ENCODE measurements at regions not wholly inside any gene's neighbourhood (a gene's known extent, or its start where the extent isn't known, plus 50 kb on each side); places are given as distances from the start of the nearest gene placed in this dataset.

DNA sequence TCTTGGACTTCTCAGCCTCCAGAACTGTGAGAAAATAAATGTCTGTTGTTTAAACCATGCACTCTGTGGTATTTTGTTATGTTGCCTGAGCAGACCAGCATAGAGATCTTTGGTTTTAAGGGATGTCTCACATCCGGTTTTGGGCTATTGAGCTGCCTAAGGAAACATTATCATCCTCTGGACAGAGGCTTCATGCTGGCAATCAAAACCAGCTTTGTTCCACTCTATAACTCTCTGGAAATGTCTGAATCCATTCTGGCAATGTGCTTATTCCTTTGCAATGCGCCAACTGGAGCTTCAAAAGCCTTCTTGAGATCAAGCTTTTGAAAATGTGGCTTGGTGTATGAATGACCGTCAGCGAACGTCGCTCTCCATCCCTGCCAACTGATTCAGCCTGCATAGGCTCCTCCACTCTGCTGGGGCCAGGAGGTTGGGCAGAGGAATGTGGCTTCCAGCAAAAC, 183.6 kb upstream of the MGAT5 start:
- H3K9me3 ChIP-seq (ENCODE audit: low read depth, low read length) = no peaks in the 10 kb centered on the region
- TF ChIP-seq, protein P1, sequence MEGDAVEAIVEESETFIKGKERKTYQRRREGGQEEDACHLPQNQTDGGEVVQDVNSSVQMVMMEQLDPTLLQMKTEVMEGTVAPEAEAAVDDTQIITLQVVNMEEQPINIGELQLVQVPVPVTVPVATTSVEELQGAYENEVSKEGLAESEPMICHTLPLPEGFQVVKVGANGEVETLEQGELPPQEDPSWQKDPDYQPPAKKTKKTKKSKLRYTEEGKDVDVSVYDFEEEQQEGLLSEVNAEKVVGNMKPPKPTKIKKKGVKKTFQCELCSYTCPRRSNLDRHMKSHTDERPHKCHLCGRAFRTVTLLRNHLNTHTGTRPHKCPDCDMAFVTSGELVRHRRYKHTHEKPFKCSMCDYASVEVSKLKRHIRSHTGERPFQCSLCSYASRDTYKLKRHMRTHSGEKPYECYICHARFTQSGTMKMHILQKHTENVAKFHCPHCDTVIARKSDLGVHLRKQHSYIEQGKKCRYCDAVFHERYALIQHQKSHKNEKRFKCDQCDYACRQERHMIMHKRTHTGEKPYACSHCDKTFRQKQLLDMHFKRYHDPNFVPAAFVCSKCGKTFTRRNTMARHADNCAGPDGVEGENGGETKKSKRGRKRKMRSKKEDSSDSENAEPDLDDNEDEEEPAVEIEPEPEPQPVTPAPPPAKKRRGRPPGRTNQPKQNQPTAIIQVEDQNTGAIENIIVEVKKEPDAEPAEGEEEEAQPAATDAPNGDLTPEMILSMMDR (IDR thresholded peaks at IDR 0.05; ENCODE audit: extremely low read depth, low read depth, low read length) = no peak
- peaks cover 4% of the 10 kb centered on the region for H3K4me1 ChIP-seq (ENCODE audit: insufficient read depth, low read length)
- no peaks in the 10 kb centered on the region for H3K79me2 ChIP-seq (ENCODE audit: insufficient read depth, low read length)
- no peaks in the 10 kb centered on the region for H3K27me3 ChIP-seq (ENCODE audit: insufficient read depth, low read length)
- no peaks in the 10 kb centered on the region for H3K36me3 ChIP-seq (ENCODE audit: insufficient read depth, low read length)
- DNase-seq (ENCODE audit: insufficient read length, low spot score, missing footprints) = no peak
- H3K4me3 ChIP-seq (ENCODE audit: insufficient read depth, low read length) = no peak overlapping the region
- peak overlapping the region; percentile 2 for H3K27ac ChIP-seq (ENCODE audit: low read depth, low read length)
- H3K4me2 ChIP-seq (ENCODE audit: insufficient read depth, low read length) = peak overlapping the region; percentile 53
- no peaks in the 10 kb centered on the region for H4K20me1 ChIP-seq (ENCODE audit: insufficient read depth, low read length)
- H2AFZ ChIP-seq (ENCODE audit: low read length) = peak overlapping the region; percentile 50

DNA sequence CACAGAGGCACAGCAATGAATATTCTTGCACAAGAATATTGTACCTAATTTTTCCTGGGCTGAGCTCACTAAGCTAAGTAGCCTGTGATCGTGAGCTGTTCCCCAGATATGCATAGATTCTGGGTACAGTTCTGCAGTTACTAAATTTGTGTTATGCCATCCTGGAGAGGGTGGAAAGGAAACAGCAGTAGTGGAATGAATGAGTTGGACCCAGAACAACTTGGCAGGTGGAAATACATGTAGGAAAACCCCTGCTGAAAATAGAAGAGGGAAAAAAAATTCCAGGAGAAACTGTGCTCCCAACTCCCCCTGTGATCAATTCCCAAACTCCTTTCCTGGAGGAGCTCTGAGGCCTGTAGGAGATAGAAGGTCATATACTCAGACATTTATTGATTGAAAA, 181.5 kb upstream of the MGAT5 start:
- TF ChIP-seq, protein P1 (IDR thresholded peaks at IDR 0.05; ENCODE audit: extremely low read depth, low read depth, low read length) = no peak
- H2AFZ ChIP-seq (ENCODE audit: low read length) = no peak overlapping the region
- DNase-seq (ENCODE audit: insufficient read length, low spot score, missing footprints) = no peak
- no peaks in the 10 kb centered on the region for H3K79me2 ChIP-seq (ENCODE audit: insufficient read depth, low read length)
- no peaks in the 10 kb centered on the region for H3K36me3 ChIP-seq (ENCODE audit: insufficient read depth, low read length)
- no peak overlapping the region for H3K4me2 ChIP-seq (ENCODE audit: insufficient read depth, low read length)
- no peak overlapping the region for H3K27ac ChIP-seq (ENCODE audit: low read depth, low read length)
- H3K27me3 ChIP-seq (ENCODE audit: insufficient read depth, low read length) = no peaks in the 10 kb centered on the region
- H3K4me3 ChIP-seq (ENCODE audit: insufficient read depth, low read length) = no peak overlapping the region
- peaks cover 4% of the 10 kb centered on the region for H3K4me1 ChIP-seq (ENCODE audit: insufficient read depth, low read length)
- H3K9me3 ChIP-seq (ENCODE audit: low read depth, low read length) = no peaks in the 10 kb centered on the region
- no peaks in the 10 kb centered on the region for H4K20me1 ChIP-seq (ENCODE audit: insufficient read depth, low read length)

DNA sequence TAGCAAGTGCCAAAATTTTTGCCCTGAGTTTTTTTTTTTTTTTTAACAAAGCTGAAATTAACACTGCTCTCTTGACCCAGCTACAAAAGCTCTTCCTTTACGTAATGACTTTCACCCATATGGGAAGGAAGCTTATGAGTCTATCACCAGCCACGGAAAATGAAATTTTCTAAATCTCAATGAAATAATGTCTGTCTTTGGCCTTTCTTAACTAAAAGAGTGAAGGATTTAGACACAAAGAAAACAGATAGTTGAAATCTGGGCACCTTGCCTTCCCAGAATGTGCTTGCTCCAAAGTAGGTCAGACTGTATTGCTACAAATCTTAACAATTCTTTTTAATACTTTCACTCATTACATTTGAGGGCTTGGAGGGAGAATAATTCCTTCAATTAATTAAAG, 180.8 kb upstream of the MGAT5 start:
- Histone ChIP-seq H3K79me2 (ENCODE audit: insufficient read depth, low read length) (no peaks in the 10 kb centered on the region), H3K27ac (ENCODE audit: low read depth, low read length) (no peak overlapping the region), H2AFZ (ENCODE audit: low read length) (no peak overlapping the region), H4K20me1 (ENCODE audit: insufficient read depth, low read length) (no peaks in the 10 kb centered on the region), H3K36me3 (ENCODE audit: insufficient read depth, low read length) (no peaks in the 10 kb centered on the region), H3K4me1 (ENCODE audit: insufficient read depth, low read length) (peaks cover 4% of the 10 kb centered on the region), H3K4me3 (ENCODE audit: insufficient read depth, low read length) (no peak overlapping the region), H3K9me3 (ENCODE audit: low read depth, low read length) (no peaks in the 10 kb centered on the region), H3K27me3 (ENCODE audit: insufficient read depth, low read length) (peaks cover 2% of the 10 kb centered on the region), H3K4me2 (ENCODE audit: insufficient read depth, low read length) (no peak overlapping the region)
- no peak for DNase-seq (ENCODE audit: insufficient read length, low spot score, missing footprints)
- TF ChIP-seq, protein P1 (IDR thresholded peaks at IDR 0.05; ENCODE audit: extremely low read depth, low read depth, low read length) = no peak

DNA sequence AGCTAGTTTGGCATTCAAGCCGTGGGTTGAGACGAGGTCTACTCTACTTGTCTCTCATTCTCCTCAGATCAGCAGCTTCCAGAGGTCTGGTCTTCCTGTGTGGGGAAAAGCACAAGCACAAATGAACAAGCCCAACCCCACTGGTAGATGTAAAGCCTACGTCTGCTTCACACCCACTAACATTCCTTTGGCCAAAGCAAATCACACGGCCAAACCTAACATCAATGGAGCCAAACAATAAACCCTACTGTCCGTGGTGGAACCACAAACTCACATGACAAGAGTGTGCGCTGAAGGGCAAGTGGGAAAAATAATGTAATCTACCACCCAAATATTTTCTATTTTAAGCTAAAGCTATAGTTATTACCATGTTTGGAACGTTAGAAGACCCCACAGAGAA, 179.3 kb upstream of the MGAT5 start:
- Histone ChIP-seq H3K9me3 (ENCODE audit: low read depth, low read length) (no peaks in the 10 kb centered on the region), H3K4me2 (ENCODE audit: insufficient read depth, low read length) (no peak overlapping the region), H2AFZ (ENCODE audit: low read length) (no peak overlapping the region), H3K36me3 (ENCODE audit: insufficient read depth, low read length) (no peaks in the 10 kb centered on the region), H3K4me1 (ENCODE audit: insufficient read depth, low read length) (peaks cover 4% of the 10 kb centered on the region), H4K20me1 (ENCODE audit: insufficient read depth, low read length) (no peaks in the 10 kb centered on the region), H3K27me3 (ENCODE audit: insufficient read depth, low read length) (peaks cover 11% of the 10 kb centered on the region), H3K79me2 (ENCODE audit: insufficient read depth, low read length) (no peaks in the 10 kb centered on the region), H3K4me3 (ENCODE audit: insufficient read depth, low read length) (no peak overlapping the region), H3K27ac (ENCODE audit: low read depth, low read length) (no peak overlapping the region)
- TF ChIP-seq, protein P1 (IDR thresholded peaks at IDR 0.05; ENCODE audit: extremely low read depth, low read depth, low read length) = no peak
- DNase-seq (ENCODE audit: insufficient read length, low spot score, missing footprints) = no peak
